HepG2 (cell line): ENCODE measurements at regions not wholly inside any gene's neighbourhood (a gene's known extent, or its start where the extent isn't known, plus 50 kb on each side); places are given as distances from the start of the nearest gene placed in this dataset.

Source experiments
- ATAC-seq: fragments of 200-7000 bp; cut with Tn5 transposase; 3 replicates; pipeline ENCODE4 v1.9.1; 2020; ENCODE audit warnings: mild to moderate bottlenecking, moderate library complexity
- BruUV-seq: library from RNA; stranded (reverse); fragments of 400-500 nt; replicated peaks from 2 replicates; lab custom pipeline; 2021; lab: Mats Ljungman, UMichigan
- CTCF ChIA-PET: fragments of 300-600 bp; formaldehyde crosslinking; extraction: SDS; loops from one replicate; lab custom pipeline; 2021; ENCODE audit warnings: low total read pairs, inconsistent platforms, low intra/inter-chr PET ratio; lab: Yijun Ruan, JAX
- POLR2A ChIA-PET: fragments of 350-600 bp; sonication (Branson Sonifier 250); formaldehyde crosslinking; loops from one replicate; lab custom pipeline; 2020; ENCODE audit warnings: antibody characterized with exemption, inconsistent platforms; lab: Yijun Ruan, JAX
- DNase-seq: peaks from one replicate; pipeline ENCODE4 v3.0.0-alpha.2; 2015; ENCODE audit warnings: low spot score
- FAIRE-seq: peaks from 3 replicates; lab custom pipeline; 2011; peaks lifted over from hg19 to GRCh38; lab: Jason Lieb, UNC
- H2AFZ ChIP-seq: one replicate; pipeline ENCODE4 v1.6.1; 2011; ENCODE audit warnings: low read length, inconsistent platforms
- H3K27ac ChIP-seq: fragments of 300-600 bp; 3 replicates; pipeline ENCODE4 v1.8.0; 2011; ENCODE audit warnings: mixed run types, mild to moderate bottlenecking, mixed read lengths, low read length, inconsistent platforms; ENCODE audit not compliant: insufficient read depth; ENCODE audit errors: extremely low read length
- H3K27me3 ChIP-seq, 2 experiments: fragments of 200-600 bp in 1 of 2; 2 replicates in 1 of 2; 3 replicates in 1 of 2; pipeline versions ENCODE4 v1.6.0 to v1.8.0; 2011; ENCODE audit warnings: low read length in 2 of 2, mild to moderate bottlenecking in 2 of 2, moderate library complexity in 2 of 2, inconsistent platforms in 1 of 2; ENCODE audit not compliant: insufficient read depth in 2 of 2, control insufficient read depth in 1 of 2
- H3K36me3 ChIP-seq, 2 experiments: fragments of 200-600 bp in 1 of 2; replicated peaks in 1 of 2; 2 replicates in 1 of 2; 3 replicates in 1 of 2; pipeline versions ENCODE4 v1.5.1 to v1.8.0; 2011; ENCODE audit warnings: low read length in 2 of 2, inconsistent platforms in 1 of 2; ENCODE audit not compliant: insufficient read depth in 2 of 2, control insufficient read depth in 1 of 2
- H3K4me1 ChIP-seq: 2 replicates; pipeline ENCODE4 v1.5.1; 2012; ENCODE audit warnings: low read length, inconsistent platforms; ENCODE audit not compliant: insufficient read depth
- H3K4me2 ChIP-seq: 2 replicates; pipeline ENCODE4 v1.6.0; 2011; ENCODE audit warnings: low read depth, low read length, inconsistent platforms
- H3K4me3 ChIP-seq, 3 experiments: fragments of 200-600 bp in 1 of 3; sonication (generic), shearing (Covaris generic) in 1 of 3; replicated peaks in 1 of 3; 2 replicates each; pipeline ENCODE4 v1.5.1; 2011 to 2016; ENCODE audit warnings: low read length in 3 of 3, inconsistent platforms in 2 of 3, low read depth in 2 of 3, mild to moderate bottlenecking in 2 of 3, control low read depth in 1 of 3, mixed read lengths in 1 of 3; ENCODE audit not compliant: insufficient read depth in 1 of 3
- H3K79me2 ChIP-seq: one replicate; pipeline ENCODE4 v1.6.1; 2011; ENCODE audit warnings: low read length, inconsistent platforms; ENCODE audit not compliant: insufficient read depth
- H3K9ac ChIP-seq: 2 replicates; pipeline ENCODE4 v1.6.0; 2011; ENCODE audit warnings: mild to moderate bottlenecking, low read depth, low read length, inconsistent platforms; ENCODE audit not compliant: insufficient read depth
- H3K9me3 ChIP-seq: 2 replicates; pipeline ENCODE4 v1.5.1; 2012; ENCODE audit warnings: mild to moderate bottlenecking, low read length
- H4K20me1 ChIP-seq: 2 replicates; pipeline ENCODE4 v1.6.0; 2011; ENCODE audit warnings: inconsistent platforms, mild to moderate bottlenecking, low read length, moderate library complexity; ENCODE audit not compliant: insufficient read depth
- CBX1 ChIP-seq: IDR thresholded peaks from one replicate; pipeline ENCODE4 v1.6.1; 2016; ENCODE audit warnings: antibody characterized with exemption, low read depth
- CENPT ChIP-seq: sonication (generic); formaldehyde crosslinking; IDR thresholded peaks from 2 replicates; pipeline ENCODE4 v1.8.0; 2022; ENCODE audit warnings: low read depth, mild to moderate bottlenecking, moderate library complexity, missing genetic modification reagents
- DMAP1 ChIP-seq: IDR thresholded peaks from 2 replicates; pipeline ENCODE4 v1.6.1; 2016
- KAT2B ChIP-seq: fragments of 150-350 bp; IDR thresholded peaks from 2 replicates; pipeline ENCODE4 v1.6.1; 2014; ENCODE audit warnings: low read depth, low read length, borderline replicate concordance
- MAFK ChIP-seq, 2 experiments: IDR thresholded peaks in 1 of 2; conservative IDR thresholded peaks in 1 of 2; 2 replicates each; pipeline ENCODE4 v1.6.1; 2011; ENCODE audit warnings: improper control_type of control experiment in 2 of 2, low read length in 2 of 2
- PHF5A ChIP-seq: IDR thresholded peaks from one replicate; pipeline ENCODE4 v1.6.1; 2018; ENCODE audit warnings: low read depth, missing genetic modification reagents; ENCODE audit not compliant: unreplicated experiment
- POLR2AphosphoS2 ChIP-seq: IDR thresholded peaks from 2 replicates; pipeline ENCODE4 v1.6.1; 2011; ENCODE audit warnings: low read depth, low read length, improper control_type of control experiment
- REXO4 ChIP-seq: sonication (generic); formaldehyde crosslinking; IDR thresholded peaks from 2 replicates; pipeline ENCODE4 v1.8.0; 2022; ENCODE audit warnings: missing genetic modification reagents, mild to moderate bottlenecking, borderline replicate concordance
- SAFB2 ChIP-seq: sonication (generic); formaldehyde crosslinking; IDR thresholded peaks from 2 replicates; pipeline ENCODE4 v1.5.1; 2020; ENCODE audit warnings: missing genetic modification reagents, low read depth, mild to moderate bottlenecking, borderline replicate concordance
- ZNF367 ChIP-seq: sonication (generic); formaldehyde crosslinking; IDR thresholded peaks from 2 replicates; pipeline ENCODE4 v1.4.0; 2020; ENCODE audit warnings: missing genetic modification reagents, borderline replicate concordance
- ZNF44 ChIP-seq: sonication (generic); formaldehyde crosslinking; IDR thresholded peaks from 2 replicates; pipeline ENCODE4 v1.5.1; 2020; ENCODE audit warnings: mild to moderate bottlenecking, missing genetic modification reagents
- ZNF451 ChIP-seq: sonication (generic); formaldehyde crosslinking; IDR thresholded peaks from 2 replicates; pipeline ENCODE4 v1.5.0; 2020; ENCODE audit warnings: mild to moderate bottlenecking, missing genetic modification reagents
- ZSCAN29 ChIP-seq: sonication (generic); formaldehyde crosslinking; conservative IDR thresholded peaks from 2 replicates; pipeline ENCODE4 v1.4.0; 2020; ENCODE audit warnings: mild to moderate bottlenecking, missing genetic modification reagents
- WGBS: methylation state at CpG from one replicate; pipeline ENCODE4 v1.1.6; 2017; ENCODE audit warnings: low lambda C conversion rate; 5-methylcytosine and 5-hydroxymethylcytosine counted together
- in situ Hi-C: cut with HindIII; loops from 2 replicates; pipeline ENCODE4 v1.10.0; 2017; ENCODE audit warnings: low pct_unique_long_range_greater_than_20kb; ENCODE audit not compliant: extremely low pct_ligation_motif_present
- intact Hi-C: fragments of 100-400 bp; cut with micrococcal nuclease; formaldehyde crosslinking; loops from one replicate; pipeline ENCODE4 v1.10.0; 2022; ENCODE audit not compliant: unreplicated experiment
- TF ChIP-seq, protein P1 (sequence below): sonication (generic); formaldehyde crosslinking; IDR thresholded peaks from 2 replicates; pipeline ENCODE4 v1.4.0; 2020; ENCODE audit warnings: missing genetic modification reagents, borderline replicate concordance
- TF ChIP-seq, protein P2 (sequence below): sonication (generic); formaldehyde crosslinking; IDR thresholded peaks from 2 replicates; pipeline ENCODE4 v1.5.1; 2020; ENCODE audit warnings: missing genetic modification reagents, mild to moderate bottlenecking, borderline replicate concordance

DNA sequence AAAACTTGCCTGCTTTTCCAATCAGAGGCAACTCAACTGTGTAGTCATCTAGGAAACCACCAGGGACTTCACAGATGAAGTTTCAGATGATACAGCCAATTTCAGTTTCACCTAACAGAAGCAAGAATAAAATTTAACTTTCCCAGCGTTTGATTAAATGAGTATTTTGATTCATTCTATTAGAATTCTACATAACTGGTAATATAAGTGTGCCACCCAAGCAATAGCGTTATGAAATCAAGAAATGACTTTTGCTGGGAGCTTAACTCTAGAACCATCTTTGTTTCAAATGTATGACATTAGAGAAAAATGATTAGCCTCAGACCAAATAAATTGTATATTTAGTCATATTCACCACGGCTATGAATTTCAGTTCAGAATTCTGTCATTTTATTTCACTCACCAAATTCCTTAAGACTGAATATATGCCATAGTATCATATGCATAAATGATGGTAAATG lies 239.3 kb downstream of the NRIP1 start (continued):
- no peak for TF ChIP-seq PHF5A

DNA sequence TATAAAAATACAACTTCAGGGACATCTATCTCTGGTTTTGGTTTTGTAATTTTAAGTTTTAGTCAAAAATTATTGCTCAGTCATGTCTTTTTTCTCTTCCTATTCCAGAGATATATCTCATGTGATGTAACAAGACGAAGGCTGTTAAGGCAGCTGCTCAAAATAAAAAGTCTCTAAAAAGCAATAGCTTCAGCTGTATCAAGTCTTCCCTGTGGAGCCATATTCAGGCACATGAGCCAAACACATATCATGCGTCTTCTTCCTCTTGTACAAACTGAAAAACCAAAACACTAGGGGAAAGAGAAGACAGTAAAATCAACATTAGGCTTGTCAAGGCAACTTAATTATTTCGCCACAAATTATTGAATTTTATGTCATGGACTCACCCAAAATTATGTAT lies 240.7 kb downstream of the NRIP1 start:
- BruUV-seq, result no TSS peak
- TF ChIP-seq SAFB2 (no peak), ZSCAN29 (CRISPR knock-in tag) (no peak), CENPT (CRISPR knock-in tag) (no peak), ZNF451 (CRISPR knock-in tag) (no peak), ZNF44 (CRISPR knock-in tag) (no peak)
- no peak overlapping the region for H3K9ac ChIP-seq
- no peak overlapping the region for H2AFZ ChIP-seq
- no peaks in the 10 kb centered on the region for H3K27me3 ChIP-seq
- POLR2A ChIA-PET, result no interaction called here
- in situ Hi-C loops, result no loop called here
- H3K27ac ChIP-seq, result no peak overlapping the region
- no peak for DNase-seq
- no peak for FAIRE-seq
- no peaks in the 10 kb centered on the region for H3K79me2 ChIP-seq
- whole genome bisulfite sequencing, result 96% methylated on average over 3 of the region's 3 CpGs
- no peaks in the 10 kb centered on the region for H3K4me1 ChIP-seq
- H3K4me2 ChIP-seq, result no peak overlapping the region
- H4K20me1 ChIP-seq, result no peaks in the 10 kb centered on the region
- CTCF ChIA-PET, result no interaction called here
- no peaks in the 10 kb centered on the region for H3K9me3 ChIP-seq
- H3K4me3 ChIP-seq, result no peak overlapping the region
- intact Hi-C loops, result loop anchor here (10.0 kb wide), 1 partner anchor 1591 kb away; no protein-coding TSS in a partner anchor
- no peak for ATAC-seq
- H3K36me3 ChIP-seq, result no peaks in the 10 kb centered on the region

DNA sequence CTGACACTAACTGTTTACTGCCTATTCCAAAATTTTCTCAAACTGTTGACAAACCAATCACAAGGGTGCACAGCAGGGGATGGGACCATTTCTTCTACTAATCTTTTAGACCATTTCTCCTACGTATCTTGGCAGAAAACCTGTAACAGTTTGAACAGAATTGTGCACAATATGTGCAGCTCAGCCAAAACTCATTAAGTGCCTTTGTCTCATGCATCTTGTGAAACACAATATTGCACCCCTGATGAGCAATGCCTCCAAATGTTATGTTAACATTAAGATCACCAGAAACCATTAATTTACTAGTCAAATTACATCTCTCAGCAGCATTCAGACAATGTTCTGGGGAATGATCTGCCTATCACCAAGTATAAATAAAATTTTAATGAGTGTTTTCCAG lies 247.5 kb downstream of the NRIP1 start:
- CTCF ChIA-PET, result no interaction called here
- in situ Hi-C loops (no loop called here), intact Hi-C loops (no loop called here)
- DNase-seq, result no peak
- H4K20me1 ChIP-seq, result no peaks in the 10 kb centered on the region
- POLR2A ChIA-PET, result no interaction called here
- no peaks in the 10 kb centered on the region for H3K27me3 ChIP-seq
- no peak overlapping the region for H3K4me2 ChIP-seq
- no peaks in the 10 kb centered on the region for H3K36me3 ChIP-seq
- BruUV-seq, result no TSS peak
- no peaks in the 10 kb centered on the region for H3K79me2 ChIP-seq
- WGBS, result 53% methylated on average over 1 of the region's 1 CpG
- no peak for FAIRE-seq
- H3K9ac ChIP-seq, result no peak overlapping the region
- no peak overlapping the region for H2AFZ ChIP-seq
- no peak overlapping the region for H3K27ac ChIP-seq
- H3K4me3 ChIP-seq, result no peak overlapping the region
- ATAC-seq, result no peak
- H3K9me3 ChIP-seq, result no peaks in the 10 kb centered on the region
- H3K4me1 ChIP-seq, result no peaks in the 10 kb centered on the region
- TF ChIP-seq KAT2B (no peak), CBX1 (no peak), ZNF367 (CRISPR knock-in tag) (no peak), POLR2AphosphoS2 (no peak), REXO4 (CRISPR knock-in tag) (no peak), MAFK (conservative IDR thresholded peaks at IDR 0.05 in 1 of 2, IDR thresholded peaks at IDR 0.05 in 1 of 2; ENCODE audit: low read length in 2 of 2) (no peak), DMAP1 (no peak)
- TF ChIP-seq, protein P1, sequence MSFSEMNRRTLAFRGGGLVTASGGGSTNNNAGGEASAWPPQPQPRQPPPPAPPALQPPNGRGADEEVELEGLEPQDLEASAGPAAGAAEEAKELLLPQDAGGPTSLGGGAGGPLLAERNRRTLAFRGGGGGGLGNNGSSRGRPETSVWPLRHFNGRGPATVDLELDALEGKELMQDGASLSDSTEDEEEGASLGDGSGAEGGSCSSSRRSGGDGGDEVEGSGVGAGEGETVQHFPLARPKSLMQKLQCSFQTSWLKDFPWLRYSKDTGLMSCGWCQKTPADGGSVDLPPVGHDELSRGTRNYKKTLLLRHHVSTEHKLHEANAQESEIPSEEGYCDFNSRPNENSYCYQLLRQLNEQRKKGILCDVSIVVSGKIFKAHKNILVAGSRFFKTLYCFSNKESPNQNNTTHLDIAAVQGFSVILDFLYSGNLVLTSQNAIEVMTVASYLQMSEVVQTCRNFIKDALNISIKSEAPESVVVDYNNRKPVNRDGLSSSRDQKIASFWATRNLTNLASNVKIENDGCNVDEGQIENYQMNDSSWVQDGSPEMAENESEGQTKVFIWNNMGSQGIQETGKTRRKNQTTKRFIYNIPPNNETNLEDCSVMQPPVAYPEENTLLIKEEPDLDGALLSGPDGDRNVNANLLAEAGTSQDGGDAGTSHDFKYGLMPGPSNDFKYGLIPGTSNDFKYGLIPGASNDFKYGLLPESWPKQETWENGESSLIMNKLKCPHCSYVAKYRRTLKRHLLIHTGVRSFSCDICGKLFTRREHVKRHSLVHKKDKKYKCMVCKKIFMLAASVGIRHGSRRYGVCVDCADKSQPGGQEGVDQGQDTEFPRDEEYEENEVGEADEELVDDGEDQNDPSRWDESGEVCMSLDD (CRISPR knock-in tag), result no peak
- TF ChIP-seq, protein P2, sequence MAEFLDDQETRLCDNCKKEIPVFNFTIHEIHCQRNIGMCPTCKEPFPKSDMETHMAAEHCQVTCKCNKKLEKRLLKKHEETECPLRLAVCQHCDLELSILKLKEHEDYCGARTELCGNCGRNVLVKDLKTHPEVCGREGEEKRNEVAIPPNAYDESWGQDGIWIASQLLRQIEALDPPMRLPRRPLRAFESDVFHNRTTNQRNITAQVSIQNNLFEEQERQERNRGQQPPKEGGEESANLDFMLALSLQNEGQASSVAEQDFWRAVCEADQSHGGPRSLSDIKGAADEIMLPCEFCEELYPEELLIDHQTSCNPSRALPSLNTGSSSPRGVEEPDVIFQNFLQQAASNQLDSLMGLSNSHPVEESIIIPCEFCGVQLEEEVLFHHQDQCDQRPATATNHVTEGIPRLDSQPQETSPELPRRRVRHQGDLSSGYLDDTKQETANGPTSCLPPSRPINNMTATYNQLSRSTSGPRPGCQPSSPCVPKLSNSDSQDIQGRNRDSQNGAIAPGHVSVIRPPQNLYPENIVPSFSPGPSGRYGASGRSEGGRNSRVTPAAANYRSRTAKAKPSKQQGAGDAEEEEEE (CRISPR knock-in tag), result no peak
